GM23338 (cell line): ENCODE measurements at regions not wholly inside any gene's neighbourhood (a gene's known extent, or its start where the extent isn't known, plus 50 kb on each side); places are given as distances from the start of the nearest gene placed in this dataset.

Experiments used
- POLR2AphosphoS5 ChIP-seq: IDR thresholded peaks from 2 replicates; pipeline ENCODE4 v1.6.1; 2016; ENCODE audit warnings: antibody characterized with exemption, low read depth
- TF ChIP-seq, protein P1 (sequence below), 2 experiments: fragments of 200-600 bp in 1 of 2; sonication (generic) in 1 of 2; conservative IDR thresholded peaks; 2 replicates each; pipeline versions ENCODE4 v1.5.1 to v1.6.1; 2016 to 2017; ENCODE audit warnings: antibody characterized with exemption in 2 of 2, low read depth in 2 of 2, mild to moderate bottlenecking in 2 of 2, moderate library complexity in 1 of 2

- TF ChIP-seq, protein P1, sequence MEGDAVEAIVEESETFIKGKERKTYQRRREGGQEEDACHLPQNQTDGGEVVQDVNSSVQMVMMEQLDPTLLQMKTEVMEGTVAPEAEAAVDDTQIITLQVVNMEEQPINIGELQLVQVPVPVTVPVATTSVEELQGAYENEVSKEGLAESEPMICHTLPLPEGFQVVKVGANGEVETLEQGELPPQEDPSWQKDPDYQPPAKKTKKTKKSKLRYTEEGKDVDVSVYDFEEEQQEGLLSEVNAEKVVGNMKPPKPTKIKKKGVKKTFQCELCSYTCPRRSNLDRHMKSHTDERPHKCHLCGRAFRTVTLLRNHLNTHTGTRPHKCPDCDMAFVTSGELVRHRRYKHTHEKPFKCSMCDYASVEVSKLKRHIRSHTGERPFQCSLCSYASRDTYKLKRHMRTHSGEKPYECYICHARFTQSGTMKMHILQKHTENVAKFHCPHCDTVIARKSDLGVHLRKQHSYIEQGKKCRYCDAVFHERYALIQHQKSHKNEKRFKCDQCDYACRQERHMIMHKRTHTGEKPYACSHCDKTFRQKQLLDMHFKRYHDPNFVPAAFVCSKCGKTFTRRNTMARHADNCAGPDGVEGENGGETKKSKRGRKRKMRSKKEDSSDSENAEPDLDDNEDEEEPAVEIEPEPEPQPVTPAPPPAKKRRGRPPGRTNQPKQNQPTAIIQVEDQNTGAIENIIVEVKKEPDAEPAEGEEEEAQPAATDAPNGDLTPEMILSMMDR (conservative IDR thresholded peaks at IDR 0.05; ENCODE audit: low read depth in 2 of 2): no peak
- TF ChIP-seq POLR2AphosphoS5: no peak
Observed at GRCh38 chr1:82830690-82831380, 1030.1 kb downstream of the ADGRL2 start.
